ENCODE measurements at regions not wholly inside any gene's neighbourhood (a gene's known extent, or its start where the extent isn't known, plus 50 kb on each side); places are given as distances from the start of the nearest gene placed in this dataset.

- TF ChIP-seq POLR2A (IDR thresholded peaks at IDR 0.05; ENCODE audit: low read length) (no peak), GATA1 (IDR thresholded peaks at IDR 0.05; ENCODE audit: low read depth, low read length) (no peak)
Measured at GRCh38 chr12:114957225-114957624, 273.2 kb upstream of the TBX3 start.

Measured in erythroblast (primary cell).